NCI-H2107 (cell line): ENCODE measurements at regions not wholly inside any gene's neighbourhood (a gene's known extent, or its start where the extent isn't known, plus 50 kb on each side); places are given as distances from the start of the nearest gene placed in this dataset.
"Not testable (repeated sequence)": the region's sequence is repeated elsewhere in the genome, so short reads cannot be mapped to it uniquely, and the experiment has no call there.

Experiments used
- DNase-seq: peaks from one replicate; lab custom pipeline; 2025; lab: John Stamatoyannopoulos, UW

- no peak for DNase-seq
Observed at GRCh38 chr7:112937651-112938415, 147.6 kb upstream of the TMEM168 start.

- DNase-seq, result no peak
Observed at GRCh38 chr7:112933598-112933997, 143.4 kb upstream of the TMEM168 start.

GRCh38 chr7:112930787-112931186 lies 140.6 kb upstream of the TMEM168 start:
- no peak for DNase-seq

- no peak for DNase-seq
Observed at GRCh38 chr7:112929421-112929820, 139.2 kb upstream of the TMEM168 start.

GRCh38 chr7:112926018-112926417 lies 135.8 kb upstream of the TMEM168 start:
- DNase-seq, result no peak

- DNase-seq, result not testable (repeated sequence)
Observed at GRCh38 chr7:112922546-112922945, 132.4 kb upstream of the TMEM168 start.

GRCh38 chr7:112916431-112916830 lies 126.2 kb upstream of the TMEM168 start:
- DNase-seq, result not testable (repeated sequence)

GRCh38 chr7:112908086-112908485 lies 117.9 kb upstream of the TMEM168 start:
- no peak for DNase-seq

GRCh38 chr7:112907658-112908057 lies 117.5 kb upstream of the TMEM168 start:
- no peak for DNase-seq

GRCh38 chr7:112905950-112906349 lies 115.8 kb upstream of the TMEM168 start:
- no peak for DNase-seq

GRCh38 chr7:112905413-112905812 lies 115.2 kb upstream of the TMEM168 start:
- no peak for DNase-seq

GRCh38 chr7:112898432-112899290 lies 108.5 kb upstream of the TMEM168 start:
- peak; percentile 18 for DNase-seq

- no peak for DNase-seq
Observed at GRCh38 chr7:112897839-112898431, 107.7 kb upstream of the TMEM168 start.

- no peak for DNase-seq
Observed at GRCh38 chr7:112896026-112896601, 105.9 kb upstream of the TMEM168 start.

GRCh38 chr7:112892263-112892662 lies 102.1 kb upstream of the TMEM168 start:
- no peak for DNase-seq

- DNase-seq, result no peak
Observed at GRCh38 chr7:112891698-112892097, 101.5 kb upstream of the TMEM168 start.

- DNase-seq, result no peak
Observed at GRCh38 chr7:112889834-112890438, 99.7 kb upstream of the TMEM168 start.

GRCh38 chr7:112889268-112889667 lies 99.1 kb upstream of the TMEM168 start:
- DNase-seq, result no peak

GRCh38 chr7:112888781-112889180 lies 98.6 kb upstream of the TMEM168 start:
- no peak for DNase-seq

GRCh38 chr7:112887976-112888375 lies 97.8 kb upstream of the TMEM168 start:
- DNase-seq, result no peak

GRCh38 chr7:112887337-112887736 lies 97.1 kb upstream of the TMEM168 start:
- DNase-seq, result no peak

- no peak for DNase-seq
Observed at GRCh38 chr7:112886208-112886607, 96.0 kb upstream of the TMEM168 start.
